NCI-H146 (cell line): ENCODE measurements at regions not wholly inside any gene's neighbourhood (a gene's known extent, or its start where the extent isn't known, plus 50 kb on each side); places are given as distances from the start of the nearest gene placed in this dataset.

Experiments used
- DNase-seq: peaks from one replicate; lab custom pipeline; 2025; lab: John Stamatoyannopoulos, UW

DNA sequence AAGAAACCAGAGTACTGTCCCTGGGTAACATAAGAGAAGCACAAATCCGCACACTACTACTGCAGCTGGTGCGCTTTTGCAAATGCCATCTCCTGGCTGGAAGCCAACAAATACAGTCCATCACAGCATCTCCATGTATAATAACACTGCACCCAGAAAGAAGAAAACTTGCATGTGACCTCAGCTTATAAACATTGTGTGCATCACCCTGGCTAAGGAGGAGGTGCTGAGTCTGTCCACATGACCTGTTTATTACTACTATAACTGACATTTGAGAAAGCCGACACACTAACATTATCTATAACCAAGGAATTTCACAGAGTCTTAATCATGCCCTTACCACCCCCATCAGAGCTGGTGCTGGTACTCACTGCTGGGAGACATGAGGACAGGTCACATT is 516.8 kb downstream of the CFAP47 start:
- DNase-seq = no peak

DNA sequence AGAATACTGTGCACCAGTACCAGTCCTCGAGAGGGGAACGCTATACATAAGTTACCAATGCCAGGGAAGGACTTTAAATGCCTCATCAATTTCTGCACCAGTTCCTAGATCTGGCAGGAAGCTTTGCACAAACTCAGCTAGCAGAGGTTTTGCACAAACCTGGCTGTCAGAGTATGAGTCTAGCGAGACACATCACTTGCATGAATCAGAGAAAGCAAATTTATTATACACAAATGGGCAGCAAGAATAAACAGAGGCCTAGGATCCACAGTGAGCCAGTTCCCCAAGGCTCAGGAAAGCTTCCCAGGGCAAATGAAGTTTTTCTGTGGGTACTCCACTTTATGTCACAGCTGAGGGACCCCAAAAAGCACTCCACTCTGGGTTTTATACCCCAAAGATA is 523.5 kb downstream of the CFAP47 start:
- DNase-seq = no peak

DNA sequence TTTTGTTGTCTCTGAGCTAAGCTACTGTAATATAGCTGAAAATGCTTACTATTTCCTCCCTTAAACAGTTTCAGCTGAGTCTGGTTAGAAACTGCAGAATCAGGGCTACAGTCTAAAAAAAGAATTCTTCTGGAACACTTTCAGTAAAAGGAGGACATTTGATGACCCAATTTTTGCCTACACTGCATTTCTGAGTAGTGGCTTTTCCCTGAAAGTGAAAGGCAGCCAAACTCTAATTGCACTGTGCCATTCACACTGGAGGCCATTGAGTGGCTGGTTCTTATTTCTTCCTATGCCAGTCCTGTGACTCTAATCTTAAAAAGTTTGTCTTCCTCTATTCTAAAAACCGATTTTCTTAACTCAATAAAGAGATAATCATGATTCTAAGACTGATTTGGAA is 526.0 kb downstream of the CFAP47 start:
- DNase-seq = no peak

DNA sequence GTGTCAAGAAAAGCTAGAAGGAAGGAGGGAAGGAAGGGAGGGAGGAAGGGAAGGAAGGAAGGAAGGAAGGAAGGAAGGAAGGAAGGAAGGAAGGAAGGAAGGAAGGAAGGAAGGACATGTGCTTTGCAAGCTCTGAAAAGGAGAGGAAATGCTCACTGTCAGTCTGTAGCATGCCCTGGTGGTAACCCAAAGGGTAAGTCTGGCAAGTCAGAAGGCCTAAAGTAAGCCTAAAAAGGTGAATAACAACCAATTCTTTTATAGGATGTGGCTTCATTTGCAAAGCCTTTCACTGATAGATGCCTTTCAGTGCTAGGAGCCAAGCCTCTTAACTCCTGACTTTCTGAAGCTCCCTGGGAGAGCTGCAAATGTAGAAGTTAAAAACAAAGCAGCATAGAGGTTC is 542.6 kb downstream of the CFAP47 start:
- DNase-seq = no peak

DNA sequence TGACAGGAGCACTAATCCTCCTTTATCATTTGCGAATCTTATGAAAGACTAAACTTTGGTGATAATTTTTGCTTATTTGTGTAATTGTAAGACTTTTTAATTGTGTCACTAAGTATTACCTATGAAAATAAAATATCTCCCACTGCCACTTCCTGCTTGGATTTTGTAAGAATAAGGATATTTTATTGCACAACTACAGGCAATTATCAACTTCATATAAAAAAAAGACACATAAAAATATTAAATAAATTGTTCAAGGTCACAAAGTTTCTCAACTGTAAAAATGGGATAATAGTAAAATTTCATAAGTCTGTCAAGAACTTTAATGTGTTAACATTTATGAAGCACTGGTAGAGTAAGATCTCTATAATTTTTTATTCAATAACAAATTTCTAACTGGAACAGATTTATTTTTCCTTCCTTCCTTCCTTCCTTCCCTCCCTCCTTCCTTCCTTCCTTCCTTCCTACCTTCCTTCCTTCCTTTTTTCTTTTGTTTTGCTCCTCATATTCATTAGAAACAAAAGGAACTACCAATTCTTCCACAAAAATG is 527.6 kb upstream of the FAM47C start:
- DNase-seq = no peak

DNA sequence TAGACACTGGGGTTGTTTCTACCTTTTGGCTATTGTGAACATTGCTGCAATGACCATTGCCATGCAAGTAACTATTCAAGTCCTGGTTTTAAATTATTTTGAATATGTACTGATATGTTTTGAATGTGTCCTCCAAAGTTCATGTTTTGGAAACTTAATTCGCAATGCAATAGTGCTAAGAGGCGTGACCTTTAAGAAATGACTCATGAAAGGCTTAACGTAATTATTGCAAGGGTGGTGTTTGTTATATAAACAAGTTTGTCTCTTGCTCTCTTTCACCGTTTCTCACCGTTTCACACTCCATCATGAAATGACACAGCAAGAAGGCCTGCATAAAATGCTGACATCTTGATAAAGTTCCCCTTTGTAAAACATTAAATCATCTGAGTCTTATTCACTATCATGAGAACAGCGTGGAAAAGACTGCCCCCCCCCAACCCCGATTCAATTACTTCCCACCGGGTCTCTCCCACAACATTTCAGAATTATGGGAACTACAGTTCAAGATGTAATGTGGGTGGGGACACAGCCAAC is 506.9 kb upstream of the FAM47C start:
- DNase-seq = no peak

DNA sequence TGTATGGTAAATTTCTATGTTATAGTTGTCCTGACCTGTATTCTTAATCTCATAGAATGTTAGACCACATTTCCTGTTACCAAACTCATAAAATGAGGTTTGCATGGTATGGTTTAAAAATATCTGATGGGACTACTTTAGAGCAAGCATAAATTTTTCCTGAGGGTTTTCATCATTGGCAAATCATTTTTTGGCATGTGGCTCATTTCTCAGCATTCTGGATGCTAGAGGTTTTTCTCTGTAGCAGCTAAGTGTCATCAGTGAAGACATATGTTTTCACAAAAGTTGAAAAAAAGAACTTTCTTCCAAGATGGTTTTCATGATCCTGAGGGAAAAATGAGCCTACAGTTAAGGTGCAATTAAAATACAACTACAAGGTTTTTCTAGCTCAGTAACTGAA is 503.5 kb upstream of the FAM47C start:
- DNase-seq = no peak

DNA sequence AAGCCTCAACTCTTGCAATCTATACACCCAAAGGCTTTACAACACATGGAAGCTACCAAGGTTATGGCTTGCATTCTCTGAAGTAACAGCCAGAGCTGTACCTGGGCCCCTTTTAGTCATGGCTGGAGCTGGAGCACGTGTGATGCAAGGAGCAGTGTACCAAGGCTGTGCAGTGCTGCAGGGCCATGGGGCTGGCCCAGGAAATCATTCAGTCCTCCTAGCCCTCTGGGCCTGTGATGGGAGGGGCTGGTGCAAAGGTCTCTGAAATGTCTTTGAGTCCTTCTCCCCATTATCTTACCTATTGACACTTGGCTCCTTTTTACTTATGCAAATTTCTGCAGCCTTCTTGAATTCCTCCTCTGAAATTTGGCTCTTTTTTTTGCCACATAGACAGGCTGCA is 500.1 kb upstream of the FAM47C start:
- no peak for DNase-seq

DNA sequence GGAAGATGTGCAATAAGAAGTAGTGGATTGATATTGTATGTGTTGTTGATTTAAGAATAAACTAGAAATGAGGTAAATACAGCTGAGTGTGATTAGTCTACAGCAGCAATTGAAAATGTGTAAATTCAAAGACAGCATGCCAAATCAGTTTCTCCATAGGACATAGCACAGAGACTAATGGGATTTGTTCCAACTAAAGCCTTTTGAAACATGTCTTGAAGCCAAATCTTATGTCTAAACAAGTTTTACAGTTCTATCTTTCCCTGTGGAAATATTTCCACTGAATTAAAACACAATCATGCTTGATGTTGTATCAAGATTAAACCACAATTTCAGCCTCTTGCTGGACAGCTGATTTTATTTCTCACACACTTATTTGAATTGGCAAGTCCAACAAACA is 497.4 kb upstream of the FAM47C start:
- DNase-seq = no peak

DNA sequence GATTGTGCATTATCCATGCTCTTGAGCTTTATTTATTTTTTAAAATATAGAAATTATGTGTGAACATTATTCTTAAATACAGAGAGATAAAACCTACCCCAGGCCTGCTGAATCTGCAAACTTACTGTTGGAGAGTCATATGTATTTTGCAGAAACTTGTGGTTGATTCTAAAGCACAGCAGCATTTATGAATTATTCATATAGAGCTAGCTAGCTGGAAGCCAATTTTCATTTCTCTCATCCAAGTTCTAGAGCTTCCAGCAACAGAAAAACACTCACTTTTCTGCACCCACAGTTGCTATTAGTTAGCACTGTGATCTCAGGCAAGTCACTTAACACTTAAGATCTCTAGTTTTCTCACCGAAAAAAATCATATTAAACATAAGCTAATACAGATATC is 479.5 kb upstream of the FAM47C start:
- no peak for DNase-seq

DNA sequence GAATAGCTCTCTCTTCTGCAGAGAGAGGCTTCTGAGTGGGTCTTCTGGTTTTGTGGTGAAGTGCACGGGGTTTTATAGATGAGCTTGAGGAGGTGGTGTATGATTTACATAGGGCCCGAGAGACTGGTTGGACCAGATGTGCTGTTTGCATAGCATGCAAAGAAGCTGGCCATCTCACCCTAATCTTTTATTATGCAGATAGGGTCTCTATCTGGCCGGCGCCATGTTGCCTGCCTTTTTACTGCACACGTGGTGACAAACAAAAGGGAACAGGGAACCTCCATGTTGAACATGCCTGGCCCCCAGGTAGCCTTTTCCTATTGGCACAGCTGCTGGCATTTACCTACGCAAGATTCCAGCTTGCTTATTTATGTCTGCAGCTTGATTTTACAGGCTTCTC is 473.3 kb upstream of the FAM47C start:
- DNase-seq = no peak

DNA sequence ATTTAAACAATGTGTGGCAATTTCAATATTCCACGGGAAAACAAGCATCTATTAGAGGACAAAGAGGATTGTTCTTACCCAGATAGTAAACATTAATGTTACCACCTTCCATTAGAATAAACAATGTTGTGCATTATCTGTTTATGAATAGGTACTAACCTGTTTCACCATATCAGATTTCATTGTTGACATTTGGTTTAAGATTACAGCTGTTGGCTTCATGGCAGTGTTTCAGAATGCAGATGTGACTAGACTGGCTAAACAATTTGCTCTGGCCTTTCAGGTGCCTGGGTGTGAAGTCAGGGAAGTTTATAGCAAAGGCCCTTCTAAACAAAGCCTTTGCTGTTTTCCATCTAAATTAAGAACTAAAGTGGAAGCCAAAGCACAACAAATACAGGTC is 464.7 kb upstream of the FAM47C start:
- no peak for DNase-seq

DNA sequence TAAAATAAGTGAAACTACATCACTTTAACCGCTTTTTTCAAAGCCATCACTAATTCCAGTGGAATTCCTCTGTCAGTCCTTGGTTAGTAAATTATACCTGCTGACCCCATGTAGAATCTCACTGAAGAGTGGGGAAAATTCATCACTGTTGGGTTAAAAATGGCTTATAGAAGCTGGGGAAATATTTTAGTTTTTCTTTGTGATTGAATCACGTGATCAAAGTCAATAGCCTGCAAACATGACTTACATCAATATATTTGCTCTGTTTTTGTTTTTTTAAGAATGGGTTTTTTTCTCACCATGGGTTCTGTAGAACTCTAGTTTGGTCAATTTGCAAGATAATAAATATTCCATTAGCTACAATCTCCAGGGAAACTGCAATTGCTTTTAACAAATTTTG is 445.2 kb upstream of the FAM47C start:
- no peak for DNase-seq

DNA sequence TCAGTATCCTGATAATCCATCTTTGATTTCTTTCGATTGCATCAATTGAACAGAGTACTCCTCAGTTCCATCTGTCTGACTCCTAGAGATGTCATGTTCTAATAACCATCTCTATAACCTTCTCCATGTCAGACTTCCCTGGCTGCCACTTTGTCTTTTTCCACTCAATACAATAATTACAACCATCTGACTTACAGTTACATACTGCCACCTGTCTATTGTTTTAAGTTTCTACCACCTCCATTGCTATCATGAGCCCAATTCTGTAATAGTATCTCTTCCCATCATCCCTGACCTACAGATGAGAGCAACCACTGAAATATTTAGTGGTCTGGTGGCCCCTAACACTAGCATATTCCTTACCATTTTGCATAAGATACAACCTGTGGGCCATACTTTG is 439.2 kb upstream of the FAM47C start:
- no peak for DNase-seq

DNA sequence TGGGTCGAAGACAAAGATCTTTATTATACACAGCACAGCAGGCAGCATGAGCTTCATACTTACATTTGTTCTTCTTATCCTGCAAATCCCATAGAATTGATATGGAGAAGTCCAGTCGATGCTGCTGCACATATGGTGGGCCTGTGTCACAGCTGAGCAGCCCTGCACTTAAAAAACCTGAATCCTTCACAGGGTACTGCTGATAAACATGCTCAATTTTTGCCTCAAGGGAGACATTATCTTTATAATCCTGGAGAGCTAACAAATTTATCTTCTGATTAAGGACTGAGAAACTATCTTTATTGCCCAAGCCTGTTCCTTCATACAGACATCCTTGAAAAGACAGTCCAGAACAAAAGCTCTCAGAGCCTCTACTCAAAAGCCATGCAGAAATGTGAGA is 434.4 kb upstream of the FAM47C start:
- DNase-seq = no peak

DNA sequence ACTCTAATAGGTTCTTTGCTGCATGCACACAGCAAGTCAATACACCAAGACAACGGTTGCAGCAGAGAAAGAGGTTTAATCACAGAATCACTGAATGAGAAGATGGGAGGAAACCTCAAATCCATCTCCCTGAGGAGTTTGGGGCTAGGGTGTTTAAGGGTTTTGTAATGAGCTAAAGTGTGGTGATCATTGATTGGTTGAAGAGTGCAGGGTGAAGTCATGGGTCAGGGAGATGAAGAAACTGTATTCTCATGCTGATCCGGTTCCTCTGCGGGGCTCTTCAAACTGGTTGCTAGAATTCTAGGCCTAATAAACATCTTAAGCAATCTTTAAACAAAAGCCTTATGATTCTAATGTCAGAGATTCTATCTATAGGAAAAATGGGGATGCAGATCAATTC is 432.5 kb upstream of the FAM47C start:
- DNase-seq = no peak

DNA sequence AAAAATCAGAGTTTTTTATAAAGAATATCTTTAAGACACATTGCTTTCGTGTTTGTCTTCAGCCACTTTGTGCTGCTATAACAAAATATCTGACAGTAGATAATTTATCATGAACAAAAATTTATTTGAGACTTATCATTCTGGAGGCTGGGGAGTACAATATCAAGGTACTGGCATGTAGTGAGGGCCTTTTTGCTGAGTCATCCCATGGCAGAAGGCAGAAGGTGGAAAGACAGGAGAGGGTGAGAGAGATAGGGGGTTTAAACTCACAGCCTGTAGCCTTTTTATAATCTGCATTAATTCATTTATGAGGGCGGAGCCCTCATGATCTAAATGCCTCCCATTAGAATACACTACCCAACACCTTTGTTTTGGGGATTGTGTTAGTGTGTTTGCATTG is 431.2 kb upstream of the FAM47C start:
- no peak for DNase-seq

DNA sequence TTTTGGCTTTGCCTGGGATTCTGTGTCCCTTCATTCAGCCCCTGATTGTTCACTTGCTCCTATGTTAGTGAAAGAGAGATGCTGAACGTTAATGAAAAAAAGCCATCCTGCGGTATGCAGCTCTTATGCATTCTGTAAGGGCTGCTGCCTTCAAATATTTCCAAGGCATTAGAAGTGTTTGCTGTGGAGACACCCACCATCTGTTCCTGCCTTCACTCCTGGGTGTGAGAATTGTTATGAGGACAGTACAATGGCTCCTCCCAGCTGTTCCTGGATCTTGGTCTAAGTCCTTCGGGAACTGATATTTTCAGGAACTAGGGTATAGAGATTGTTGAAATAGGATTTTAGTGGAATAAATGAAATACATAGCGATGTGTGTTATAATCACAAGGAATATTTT is 427.1 kb upstream of the FAM47C start:
- DNase-seq = no peak

DNA sequence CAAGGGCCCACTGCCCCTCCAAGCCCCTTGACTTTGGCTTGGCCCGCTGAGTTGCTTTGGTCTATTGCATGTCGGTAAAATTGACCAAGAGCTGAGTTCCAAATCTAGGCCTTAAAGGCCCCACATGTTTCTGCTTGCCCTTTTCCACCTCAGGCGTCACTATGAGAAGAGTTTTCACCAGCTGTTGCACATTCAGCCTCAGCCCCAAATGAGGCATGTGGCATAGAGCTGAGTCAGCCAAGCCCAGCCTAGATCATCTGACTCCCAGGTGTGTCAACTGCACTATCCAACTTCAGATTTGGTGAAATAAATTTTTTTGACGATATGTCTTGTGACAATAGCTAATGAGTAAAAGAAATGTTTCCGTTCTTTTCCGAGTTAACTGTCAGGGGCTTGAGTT is 424.5 kb upstream of the FAM47C start:
- no peak for DNase-seq

DNA sequence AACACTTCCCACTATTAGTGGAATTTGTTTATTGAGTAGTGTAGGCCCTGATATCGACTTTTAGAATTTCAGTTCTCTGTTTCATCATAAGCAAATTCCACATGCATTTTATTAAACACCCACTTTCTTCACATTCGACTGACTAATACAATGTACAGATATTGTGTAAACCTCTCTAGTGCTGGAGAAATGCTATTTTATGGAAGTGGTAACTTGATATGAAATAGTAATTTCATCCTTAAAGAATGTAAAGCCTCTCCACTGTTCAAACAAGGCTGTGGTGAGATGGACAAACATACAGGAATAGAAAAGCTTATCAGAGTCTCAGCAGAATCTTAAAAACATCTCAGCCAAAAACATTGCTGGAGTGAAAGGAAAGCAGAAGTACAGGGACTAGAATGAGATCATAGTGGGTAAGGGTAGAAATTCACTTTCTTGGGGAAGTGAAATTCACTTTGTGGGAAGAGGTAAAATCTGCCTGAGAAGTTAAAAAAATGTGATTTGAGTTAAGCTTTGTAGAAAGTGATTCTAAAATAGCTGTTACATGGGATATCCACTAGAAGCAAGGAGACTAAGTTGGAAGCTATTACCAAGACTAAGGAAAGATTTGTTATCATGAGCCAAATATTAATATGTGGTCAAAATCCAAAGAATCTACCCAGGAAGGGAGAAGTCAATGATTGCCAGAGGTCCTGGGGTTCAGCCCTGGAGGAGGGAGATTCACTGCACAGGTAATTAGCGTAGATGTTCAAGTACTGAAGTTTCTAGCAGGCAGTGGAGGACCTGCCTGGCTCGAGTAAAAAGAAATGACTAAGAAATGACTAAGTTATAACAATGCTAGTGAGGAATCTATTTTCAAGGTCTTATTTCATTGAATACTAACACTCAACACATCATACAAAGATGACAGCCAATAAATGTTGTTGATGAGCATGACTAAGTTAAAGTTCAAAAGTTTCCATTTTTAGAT is 398.3 kb upstream of the FAM47C start:
- no peak for DNase-seq

DNA sequence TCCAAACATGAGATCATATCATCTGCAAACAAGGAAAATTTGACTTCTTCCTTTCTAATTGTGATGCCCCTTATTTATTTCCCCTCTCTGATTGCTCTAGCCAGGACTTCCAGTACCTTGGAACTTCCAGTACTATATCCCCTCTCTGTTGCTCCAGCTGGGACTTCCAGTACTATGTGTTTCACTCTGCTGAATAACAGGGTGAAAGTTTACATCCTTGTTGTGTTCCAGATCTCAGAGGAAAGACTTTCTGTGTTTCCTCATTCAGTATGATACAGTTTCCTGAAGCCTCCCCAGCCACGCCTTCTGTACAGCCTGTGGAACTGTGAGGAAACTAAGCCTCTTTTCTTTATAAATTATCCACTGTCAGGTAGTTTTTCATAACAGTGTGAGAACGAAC is 381.3 kb upstream of the FAM47C start:
- no peak for DNase-seq

DNA sequence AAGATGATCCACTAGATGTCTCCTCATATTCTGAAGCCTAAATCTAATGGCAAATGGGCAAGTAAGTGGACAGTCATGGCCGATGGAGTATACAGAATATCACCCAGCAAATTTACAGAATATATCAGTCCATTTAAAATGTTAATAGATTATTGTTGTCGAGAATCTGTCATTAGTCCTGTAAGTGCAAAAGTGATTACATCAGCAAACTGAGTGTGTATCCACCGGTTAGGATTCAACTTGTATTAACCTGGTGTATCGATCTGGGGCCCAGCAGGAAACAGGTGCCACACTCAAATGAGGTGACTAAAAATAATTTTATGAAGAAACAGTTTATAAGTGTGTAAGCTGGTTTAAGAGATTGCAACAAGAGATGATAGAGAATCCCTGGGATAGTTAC is 367.9 kb upstream of the FAM47C start:
- DNase-seq = no peak

DNA sequence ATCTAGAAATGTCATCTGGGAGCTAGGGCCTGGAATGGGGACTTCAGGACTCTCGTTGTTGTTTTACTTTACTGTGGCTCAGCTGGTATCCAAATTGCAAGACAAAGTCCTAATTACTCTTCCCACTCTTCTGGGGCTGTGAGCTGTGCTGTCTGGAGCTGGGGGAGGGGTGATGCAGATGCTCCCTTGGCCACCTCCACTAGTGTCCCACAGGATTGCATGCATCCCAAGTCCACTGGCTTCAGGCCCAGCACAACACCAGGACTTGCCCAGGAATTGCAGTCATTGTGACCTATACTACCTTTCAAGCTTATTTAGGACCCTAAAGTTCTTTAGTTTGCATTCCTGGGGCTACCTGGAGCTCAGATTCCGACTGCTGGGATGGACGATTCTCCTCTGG is 366.1 kb upstream of the FAM47C start:
- no peak for DNase-seq

DNA sequence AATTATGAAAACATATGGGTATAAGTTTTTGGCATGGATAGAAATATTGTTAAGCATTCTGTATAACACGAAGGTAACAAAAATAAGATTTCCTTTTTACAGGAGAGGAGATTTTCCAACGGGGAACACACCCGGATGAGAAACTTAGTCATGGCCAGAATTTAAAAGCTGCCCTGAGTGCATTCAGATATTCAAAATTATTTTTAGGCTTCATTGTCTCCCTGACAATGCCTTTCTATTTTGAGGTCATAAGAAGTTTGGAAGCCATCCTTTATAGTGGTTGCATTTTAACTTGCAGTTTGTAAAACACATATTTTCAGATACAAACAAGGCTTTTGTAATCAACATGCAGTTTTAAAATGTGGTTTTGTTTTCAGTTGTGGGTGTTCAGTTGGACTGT is 357.5 kb upstream of the FAM47C start:
- DNase-seq = no peak
